RWPE1 (cell line): ENCODE measurements at regions not wholly inside any gene's neighbourhood (a gene's known extent, or its start where the extent isn't known, plus 50 kb on each side); places are given as distances from the start of the nearest gene placed in this dataset.

ENCODE experiments used
- CTCF ChIA-PET: fragments of 350-600 bp; sonication (Branson Sonifier 250); formaldehyde crosslinking; extraction: SDS; loops from one replicate; lab custom pipeline; 2021; lab: Yijun Ruan, JAX
- POLR2A ChIA-PET: fragments of 400-600 bp; formaldehyde crosslinking; extraction: SDS; loops from one replicate; lab custom pipeline; 2020; ENCODE audit warnings: antibody characterized with exemption; ENCODE audit not compliant: low non-redundant PET; lab: Yijun Ruan, JAX
- DNase-seq: peaks from one replicate; pipeline ENCODE4 v3.0.0; 2012; ENCODE audit warnings: low spot score
- H3K27ac ChIP-seq: fragments of 450-650 bp; 2 replicates; pipeline ENCODE4 v1.5.1; 2017
- TF ChIP-seq, protein P1 (sequence below): fragments of 450-650 bp; conservative IDR thresholded peaks from 2 replicates; pipeline ENCODE4 v1.5.1; 2017; ENCODE audit warnings: low read depth, mild to moderate bottlenecking

DNA sequence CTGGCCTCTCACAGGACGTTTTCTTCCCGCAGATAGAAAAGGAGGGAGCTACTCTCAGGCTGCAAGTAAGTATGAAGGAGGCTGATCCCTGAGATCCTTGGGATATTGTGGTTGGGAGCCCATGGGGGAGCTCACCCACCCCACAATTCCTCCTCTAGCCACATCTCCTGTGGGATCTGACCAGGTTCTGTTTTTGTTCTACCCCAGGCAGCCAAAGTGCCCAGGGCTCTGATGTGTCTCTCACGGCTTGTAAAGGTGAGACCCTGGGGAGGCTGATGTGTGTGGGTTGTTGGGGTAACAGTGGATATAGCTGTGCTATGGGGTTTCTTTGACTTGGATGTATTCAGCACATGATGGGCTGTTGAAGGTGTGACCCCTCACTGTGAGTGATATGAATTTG is 52.0 kb upstream of the POLR1H start:
- TF ChIP-seq, protein P1, sequence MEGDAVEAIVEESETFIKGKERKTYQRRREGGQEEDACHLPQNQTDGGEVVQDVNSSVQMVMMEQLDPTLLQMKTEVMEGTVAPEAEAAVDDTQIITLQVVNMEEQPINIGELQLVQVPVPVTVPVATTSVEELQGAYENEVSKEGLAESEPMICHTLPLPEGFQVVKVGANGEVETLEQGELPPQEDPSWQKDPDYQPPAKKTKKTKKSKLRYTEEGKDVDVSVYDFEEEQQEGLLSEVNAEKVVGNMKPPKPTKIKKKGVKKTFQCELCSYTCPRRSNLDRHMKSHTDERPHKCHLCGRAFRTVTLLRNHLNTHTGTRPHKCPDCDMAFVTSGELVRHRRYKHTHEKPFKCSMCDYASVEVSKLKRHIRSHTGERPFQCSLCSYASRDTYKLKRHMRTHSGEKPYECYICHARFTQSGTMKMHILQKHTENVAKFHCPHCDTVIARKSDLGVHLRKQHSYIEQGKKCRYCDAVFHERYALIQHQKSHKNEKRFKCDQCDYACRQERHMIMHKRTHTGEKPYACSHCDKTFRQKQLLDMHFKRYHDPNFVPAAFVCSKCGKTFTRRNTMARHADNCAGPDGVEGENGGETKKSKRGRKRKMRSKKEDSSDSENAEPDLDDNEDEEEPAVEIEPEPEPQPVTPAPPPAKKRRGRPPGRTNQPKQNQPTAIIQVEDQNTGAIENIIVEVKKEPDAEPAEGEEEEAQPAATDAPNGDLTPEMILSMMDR, result no peak
- no peak overlapping the region for H3K27ac ChIP-seq
- POLR2A ChIA-PET, result no interaction called here
- CTCF ChIA-PET, result interaction anchor here (0.6 to 1.1 kb wide), 3 partner anchors 49 to 339 kb away, joined by 3 to 5 read pairs (median 3); no protein-coding TSS in a partner anchor
- DNase-seq, result no peak
